ENCODE measurements at regions not wholly inside any gene's neighbourhood (a gene's known extent, or its start where the extent isn't known, plus 50 kb on each side); places are given as distances from the start of the nearest gene placed in this dataset.

GRCh38 chr15:96225642-96226259, 104.7 kb upstream of the NR2F2 start:
- DNase-seq = no peak

- no peak for DNase-seq
Measured at GRCh38 chr15:96230526-96231181, 99.8 kb upstream of the NR2F2 start.

GRCh38 chr15:96232335-96232734, 98.2 kb upstream of the NR2F2 start:
- DNase-seq = no peak

GRCh38 chr15:96234109-96234892, 96.2 kb upstream of the NR2F2 start:
- no peak for DNase-seq

- DNase-seq = no peak
Measured at GRCh38 chr15:96237002-96237401, 93.5 kb upstream of the NR2F2 start.

- DNase-seq = no peak
Measured at GRCh38 chr15:96242761-96243160, 87.7 kb upstream of the NR2F2 start.

GRCh38 chr15:96243701-96244100, 86.8 kb upstream of the NR2F2 start:
- DNase-seq = no peak

- DNase-seq = no peak
Measured at GRCh38 chr15:96245252-96245651, 85.2 kb upstream of the NR2F2 start.

- no peak for DNase-seq
Measured at GRCh38 chr15:96246057-96246456, 84.4 kb upstream of the NR2F2 start.

- DNase-seq = no peak
Measured at GRCh38 chr15:96247621-96248305, 82.7 kb upstream of the NR2F2 start.

GRCh38 chr15:96252148-96252547, 78.4 kb upstream of the NR2F2 start:
- no peak for DNase-seq

- DNase-seq = no peak
Measured at GRCh38 chr15:96253006-96253747, 77.3 kb upstream of the NR2F2 start.

GRCh38 chr15:96254173-96254572, 76.3 kb upstream of the NR2F2 start:
- DNase-seq = no peak

GRCh38 chr15:96255599-96255998, 74.9 kb upstream of the NR2F2 start:
- no peak for DNase-seq

GRCh38 chr15:96261575-96262034, 68.9 kb upstream of the NR2F2 start:
- no peak for DNase-seq

- DNase-seq = no peak
Measured at GRCh38 chr15:96262097-96262496, 68.4 kb upstream of the NR2F2 start.

GRCh38 chr15:96262549-96263489, 67.7 kb upstream of the NR2F2 start:
- DNase-seq = no peak

- no peak for DNase-seq
Measured at GRCh38 chr15:96264351-96264798, 66.1 kb upstream of the NR2F2 start.

- no peak for DNase-seq
Measured at GRCh38 chr15:96264801-96265515, 65.5 kb upstream of the NR2F2 start.

- no peak for DNase-seq
Measured at GRCh38 chr15:96266456-96266855, 64.0 kb upstream of the NR2F2 start.

GRCh38 chr15:96267463-96267862, 63.0 kb upstream of the NR2F2 start:
- no peak for DNase-seq

Measured in stimulated activated naive CD4-positive, alpha-beta T cell treated with Interleukin-2 at 50 U/mL for 16 hours (primary cell).